Activated gamma-delta T cell (primary cell): ENCODE measurements at regions not wholly inside any gene's neighbourhood (a gene's known extent, or its start where the extent isn't known, plus 50 kb on each side); places are given as distances from the start of the nearest gene placed in this dataset.

ENCODE experiments used
- DNase-seq: peaks from one replicate; lab custom pipeline; 2025; lab: John Stamatoyannopoulos, UW

DNA sequence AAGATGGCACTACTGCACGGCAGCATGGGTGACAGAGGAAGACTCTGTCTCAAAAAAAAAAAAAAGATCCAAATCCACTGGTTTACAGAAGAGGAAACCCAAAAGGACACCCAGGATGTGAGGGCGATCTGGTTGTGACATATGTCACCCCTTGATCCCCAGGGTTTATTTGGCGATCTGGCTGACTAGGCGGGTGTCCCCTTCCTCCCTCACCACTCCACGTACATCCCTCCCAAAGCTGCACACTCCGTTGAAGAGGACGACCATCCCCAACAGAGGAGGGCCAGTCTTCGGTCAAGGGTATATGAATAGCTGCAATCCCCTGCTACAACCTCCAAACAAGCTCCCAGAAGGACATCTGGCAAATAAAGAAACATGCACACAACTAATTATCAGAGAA is 111.6 kb downstream of the HTR5A start:
- DNase-seq: no peak

DNA sequence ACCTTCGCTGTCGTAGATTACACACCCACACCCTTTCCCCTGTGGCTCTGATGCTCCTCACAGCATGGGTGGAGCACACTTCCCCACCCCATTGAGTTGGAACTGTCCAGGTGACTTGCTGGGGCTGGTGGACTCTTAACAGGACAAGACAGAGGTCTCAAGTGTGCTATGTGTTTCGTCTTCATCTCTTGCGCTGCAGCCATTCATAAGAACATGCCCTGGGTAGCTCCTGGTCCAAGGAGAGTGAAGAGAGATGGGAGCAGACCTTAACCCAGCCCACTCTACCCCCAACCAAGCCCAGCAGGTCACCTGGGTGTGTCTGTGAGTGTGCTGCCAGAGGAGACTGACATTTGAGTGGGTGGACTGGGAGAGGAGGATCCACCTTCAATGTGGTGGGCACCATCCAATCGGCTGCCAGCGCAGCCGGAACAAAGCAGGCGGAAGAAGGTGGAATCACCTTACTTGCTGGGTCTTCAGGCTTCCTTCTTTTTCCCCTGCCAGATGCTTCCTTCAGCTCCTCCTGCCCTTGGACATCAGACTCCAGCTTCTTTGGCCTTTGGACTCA is 112.4 kb downstream of the HTR5A start:
- no peak for DNase-seq

DNA sequence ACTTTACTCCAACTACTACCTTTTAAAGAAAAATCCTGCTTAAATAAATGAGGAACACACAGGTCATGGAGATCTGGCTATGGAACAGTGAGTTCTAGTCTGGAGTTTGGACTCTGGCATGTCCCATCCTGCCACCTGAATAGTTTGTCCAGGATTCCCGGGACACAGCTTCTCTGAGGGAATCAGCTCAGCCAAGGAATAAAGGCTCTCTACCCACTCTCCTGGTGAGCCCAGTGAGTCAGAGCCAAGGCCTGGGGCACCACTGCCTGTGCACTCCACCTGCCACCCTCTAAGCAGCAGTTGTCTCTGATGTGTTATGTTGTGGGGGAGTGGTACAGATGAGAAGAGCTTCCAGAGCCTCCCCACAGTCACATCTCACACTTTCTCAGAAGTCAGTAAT is 113.5 kb downstream of the HTR5A start:
- no peak for DNase-seq

DNA sequence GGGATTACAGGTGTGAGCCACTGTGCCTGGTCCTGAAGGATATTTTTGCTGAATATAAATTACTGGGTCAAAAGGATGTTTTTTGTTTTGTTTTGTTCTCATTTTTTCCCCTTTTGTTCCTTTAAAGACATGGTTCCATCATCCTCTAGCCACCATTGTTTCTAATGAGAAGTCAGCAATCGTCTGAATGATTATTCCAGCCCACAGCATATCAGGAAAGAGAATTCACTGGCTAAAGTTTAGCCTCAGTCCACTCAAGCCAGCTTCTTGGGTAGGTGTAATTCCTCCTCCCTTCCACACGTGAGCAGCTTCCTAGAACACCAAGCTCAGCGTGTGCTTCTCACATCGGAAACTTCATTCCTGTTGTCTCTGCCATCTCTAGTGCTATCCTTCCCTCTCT is 112.8 kb upstream of the INSIG1 start:
- no peak for DNase-seq

DNA sequence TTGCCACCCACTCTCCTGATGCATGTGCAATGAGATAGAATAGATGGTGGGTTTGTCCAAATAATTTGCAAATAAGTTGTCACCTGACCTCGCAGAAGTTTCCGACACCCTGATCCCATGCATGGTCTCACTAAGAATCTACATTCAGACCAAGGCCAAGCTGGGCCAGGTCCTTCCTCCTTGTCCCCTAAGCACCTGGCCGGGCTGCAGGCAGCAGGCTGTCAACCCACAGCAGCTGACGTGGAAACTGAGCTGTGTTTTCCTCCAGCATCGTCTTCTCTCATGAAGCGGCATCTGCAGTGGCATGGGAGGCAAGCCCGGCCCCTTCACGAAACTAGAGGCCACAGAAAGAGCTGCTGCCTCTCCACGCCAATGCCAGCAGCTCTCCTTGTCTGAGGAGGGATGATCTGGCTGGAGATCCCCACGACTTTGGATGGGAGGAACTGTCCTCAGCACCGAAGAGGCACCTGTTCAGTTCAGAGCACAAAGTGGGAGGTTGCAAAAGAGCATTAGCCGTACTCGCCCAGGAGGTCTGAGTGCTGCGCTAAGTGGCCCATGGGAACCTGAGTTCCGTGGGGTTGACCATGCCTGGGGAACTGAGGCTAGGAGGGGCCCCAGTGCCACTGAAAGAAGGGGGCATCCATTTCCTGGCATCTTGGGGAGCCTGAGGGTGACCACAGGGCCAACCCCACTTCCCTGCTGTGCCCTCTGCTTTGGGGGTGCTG is 110.5 kb upstream of the INSIG1 start:
- no peak for DNase-seq

DNA sequence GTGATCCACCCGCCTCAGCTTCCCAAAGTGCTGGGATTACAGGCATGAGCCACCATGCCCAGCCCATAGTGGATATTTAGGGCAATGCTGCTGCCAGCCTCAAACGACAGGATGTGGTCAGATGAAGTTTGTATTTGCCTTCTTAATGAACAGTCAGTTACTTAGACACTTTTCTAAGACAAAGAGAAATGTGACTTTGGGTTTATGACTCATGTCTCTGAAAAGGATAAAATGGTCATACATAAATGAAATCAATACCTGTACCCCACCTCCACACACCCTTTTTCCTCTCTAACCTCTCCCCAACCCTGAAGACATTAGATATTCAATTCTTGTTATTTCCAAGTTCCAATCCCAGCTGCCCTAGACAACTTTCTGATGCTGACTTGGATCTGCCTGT is 109.3 kb upstream of the INSIG1 start:
- DNase-seq: no peak

DNA sequence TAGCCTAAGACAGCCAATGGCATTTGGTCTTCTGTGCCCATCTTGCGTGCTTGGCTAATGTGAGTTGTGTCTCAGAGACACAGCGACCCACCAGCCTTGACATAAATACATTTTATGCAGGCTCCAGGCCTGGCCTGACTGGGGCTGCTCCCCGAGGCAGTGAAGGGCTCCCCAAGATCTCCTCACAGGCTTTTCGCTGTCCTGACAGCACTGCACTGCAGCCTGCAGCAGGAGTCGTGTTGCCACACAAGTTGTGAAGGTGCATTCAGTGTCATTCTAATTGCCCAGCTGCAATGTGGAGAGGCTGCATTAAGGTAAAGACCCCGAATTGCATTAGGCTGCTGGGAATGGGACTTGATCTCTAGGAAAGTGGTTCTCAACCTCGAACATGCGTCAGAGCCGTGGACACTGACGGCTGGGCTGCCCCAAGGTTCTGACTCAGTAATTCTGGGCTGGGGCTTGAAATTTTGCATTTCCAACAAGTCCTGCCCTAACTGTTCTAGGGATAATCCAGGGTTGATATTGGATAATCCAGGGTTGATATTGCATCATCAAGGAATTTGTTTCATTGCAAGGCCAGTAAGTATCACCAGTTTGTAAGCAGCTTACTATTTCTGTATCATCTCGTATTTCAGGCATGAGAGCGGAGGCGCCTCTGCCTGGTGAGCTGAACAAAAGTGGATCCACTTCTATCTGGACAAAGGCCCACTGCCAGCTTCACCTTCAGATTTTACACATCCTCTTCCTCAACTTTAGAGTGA is 108.7 kb upstream of the INSIG1 start:
- no peak for DNase-seq

DNA sequence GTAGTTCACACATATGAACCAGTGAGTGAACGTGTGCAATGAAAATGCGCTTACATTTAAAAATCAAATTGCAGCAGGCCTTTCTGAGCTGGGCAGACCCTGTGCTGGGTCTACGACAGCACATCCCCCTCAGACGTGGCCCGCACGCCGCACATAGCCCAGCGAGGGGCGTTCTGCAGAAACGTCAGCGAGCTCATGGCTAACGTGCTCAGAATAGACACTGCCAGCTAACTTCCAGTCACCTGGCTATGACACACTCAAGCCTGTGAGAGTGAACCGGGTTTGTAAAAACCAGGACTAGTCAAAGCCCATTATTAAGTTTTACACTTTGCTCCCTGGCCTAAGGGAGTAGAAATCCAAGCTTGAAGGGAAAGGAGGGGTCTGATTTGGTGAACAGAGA is 108.1 kb upstream of the INSIG1 start:
- DNase-seq: no peak

DNA sequence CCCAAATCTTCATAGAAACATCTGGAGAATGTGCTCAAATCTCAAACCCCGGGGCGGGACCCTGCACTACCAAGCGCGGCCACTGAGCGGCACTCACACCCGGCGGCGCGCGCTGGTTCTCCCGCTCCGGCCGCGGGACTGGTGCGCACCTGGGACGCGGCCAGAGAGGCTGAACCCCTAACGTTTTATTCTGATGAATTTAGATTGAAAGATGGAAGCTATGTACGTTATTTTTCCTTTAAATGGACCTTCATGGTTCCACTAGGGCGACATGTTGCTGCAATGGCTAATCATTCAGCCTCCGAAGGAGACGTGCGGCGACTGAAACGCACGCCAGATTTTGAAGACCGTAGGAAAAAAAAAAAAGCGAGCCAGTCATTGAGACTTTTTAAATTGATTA is 107.0 kb upstream of the INSIG1 start:
- DNase-seq: peak; percentile 27

DNA sequence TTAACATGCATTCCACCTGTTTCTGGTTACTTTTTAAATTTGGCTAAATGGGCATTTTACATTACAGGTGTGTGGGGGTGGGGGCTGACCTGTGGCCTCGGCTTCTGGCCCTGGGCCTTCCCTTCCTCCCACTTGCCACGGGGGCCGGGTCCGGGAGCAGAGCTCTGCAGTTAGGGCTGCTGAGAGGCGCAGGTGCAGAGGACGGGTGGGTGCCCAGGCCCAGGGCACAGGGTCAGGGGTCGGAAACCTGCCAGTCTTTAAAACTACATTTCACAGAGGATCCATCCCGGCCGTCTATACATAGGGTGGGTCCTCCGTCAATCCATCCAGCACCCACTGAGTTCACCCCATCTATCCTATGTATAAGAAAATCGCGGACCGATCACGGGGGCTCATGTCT is 106.5 kb upstream of the INSIG1 start:
- no peak for DNase-seq

DNA sequence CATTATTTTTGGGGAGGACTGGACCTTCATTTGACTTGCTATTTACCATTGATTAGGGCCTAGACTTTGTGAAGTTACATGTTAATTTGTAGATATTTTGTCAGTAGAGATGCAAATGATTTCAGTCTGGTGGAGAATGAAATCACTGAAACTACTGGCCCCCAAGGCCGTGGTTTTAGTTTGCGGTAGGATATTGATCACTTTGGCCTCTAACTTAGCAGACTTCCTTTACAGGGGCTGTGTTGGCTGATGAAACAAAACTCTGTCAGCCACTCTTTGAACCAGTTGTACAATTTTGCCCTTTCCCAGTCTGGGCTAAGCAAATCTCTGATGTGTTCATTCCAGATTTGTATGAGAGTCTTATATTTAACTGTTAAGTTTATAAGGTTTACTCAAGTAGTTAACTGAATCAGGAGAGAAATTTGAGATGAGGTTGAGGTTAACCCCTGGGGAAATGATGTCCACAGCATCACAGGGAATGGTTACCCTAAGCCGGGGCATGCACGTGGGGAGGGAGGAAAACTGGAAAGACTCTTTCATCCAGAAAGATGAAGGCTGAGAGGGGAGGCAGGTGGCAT is 105.7 kb upstream of the INSIG1 start:
- DNase-seq: no peak

DNA sequence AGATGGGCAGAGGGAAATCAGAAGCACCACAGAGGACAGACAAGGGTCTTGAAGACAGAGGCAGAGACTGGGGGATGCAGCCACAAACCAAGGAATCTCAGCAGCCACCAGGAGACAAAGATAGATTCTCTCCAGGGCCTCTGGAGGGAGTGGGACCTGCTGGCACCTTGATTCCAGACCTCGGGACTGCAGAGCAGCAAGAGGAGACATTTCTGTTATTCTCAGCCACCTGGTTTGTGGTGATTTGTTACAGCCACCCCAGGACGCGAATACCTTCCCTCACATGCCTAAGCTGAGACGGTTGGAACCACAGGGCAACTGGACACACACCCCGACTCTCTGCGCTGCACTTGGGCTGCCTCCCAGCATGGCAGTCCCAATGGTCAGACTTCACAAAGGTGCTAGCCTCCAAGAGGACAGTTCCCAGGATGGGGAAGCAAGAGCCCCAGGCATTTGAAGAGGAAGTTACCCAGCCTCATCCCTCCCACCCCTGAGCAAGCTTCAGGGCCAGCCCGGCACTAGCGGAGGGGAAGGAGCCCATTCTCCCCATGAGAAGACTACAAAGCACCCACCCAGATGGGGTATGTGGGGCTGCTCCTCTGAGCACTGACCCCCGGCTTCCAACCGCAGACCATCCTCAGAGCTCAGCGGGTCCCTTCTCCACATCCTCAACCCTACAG is 104.6 kb upstream of the INSIG1 start:
- no peak for DNase-seq

DNA sequence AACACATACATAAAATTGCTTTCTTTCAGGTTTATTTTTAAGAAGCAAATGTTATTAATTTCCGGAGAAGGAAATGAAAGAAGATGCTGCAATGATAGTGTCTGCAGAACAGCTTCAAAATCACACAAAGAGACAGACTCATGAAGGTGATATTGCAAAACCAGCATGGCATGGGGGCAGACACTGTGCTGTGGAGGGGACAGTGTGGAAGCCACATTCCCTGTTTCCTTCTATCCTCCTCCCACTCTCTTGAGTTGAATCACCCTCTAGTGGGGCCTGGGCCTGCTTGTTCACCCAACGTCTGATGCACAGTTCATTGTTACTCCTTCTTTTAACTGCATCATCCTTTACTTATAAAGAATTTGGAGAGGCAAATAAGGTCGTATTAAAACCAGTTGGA is 104.0 kb upstream of the INSIG1 start:
- no peak for DNase-seq

DNA sequence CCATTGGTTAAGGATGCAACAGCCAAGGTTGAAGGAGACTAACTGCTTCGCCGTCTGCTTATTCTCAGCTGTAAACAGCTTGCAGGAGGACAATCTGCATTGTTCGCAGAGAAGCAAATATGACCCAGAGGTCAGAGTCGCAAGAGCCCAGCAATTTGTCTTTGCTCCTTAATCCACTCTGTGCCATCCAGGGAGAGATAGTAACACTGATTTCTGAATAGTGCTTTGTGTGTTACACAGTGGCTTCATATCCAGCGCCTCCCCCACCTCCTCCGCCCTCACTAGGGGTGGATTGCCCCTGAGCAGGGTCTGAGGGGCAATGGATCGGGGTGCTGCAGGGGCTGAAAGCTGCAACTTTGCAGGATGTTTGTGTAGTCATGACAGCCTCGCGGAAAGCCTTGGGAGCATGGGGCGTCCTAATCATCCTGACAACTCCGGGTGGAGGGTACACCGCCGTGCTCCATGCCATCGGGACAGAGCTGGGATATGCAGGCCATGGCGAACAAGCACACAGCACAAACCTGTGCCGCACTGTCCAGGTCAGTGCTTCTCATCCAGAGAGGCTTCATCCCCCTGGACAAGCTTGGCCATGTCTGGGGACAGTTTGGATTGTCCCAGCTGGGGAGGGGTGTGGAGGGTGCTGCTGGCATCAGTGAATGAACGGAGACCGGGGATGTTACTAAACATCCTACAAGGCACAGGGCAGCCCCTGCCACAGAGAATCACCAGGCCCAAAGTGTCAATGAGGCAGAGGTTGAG is 103.1 kb upstream of the INSIG1 start:
- DNase-seq: no peak

DNA sequence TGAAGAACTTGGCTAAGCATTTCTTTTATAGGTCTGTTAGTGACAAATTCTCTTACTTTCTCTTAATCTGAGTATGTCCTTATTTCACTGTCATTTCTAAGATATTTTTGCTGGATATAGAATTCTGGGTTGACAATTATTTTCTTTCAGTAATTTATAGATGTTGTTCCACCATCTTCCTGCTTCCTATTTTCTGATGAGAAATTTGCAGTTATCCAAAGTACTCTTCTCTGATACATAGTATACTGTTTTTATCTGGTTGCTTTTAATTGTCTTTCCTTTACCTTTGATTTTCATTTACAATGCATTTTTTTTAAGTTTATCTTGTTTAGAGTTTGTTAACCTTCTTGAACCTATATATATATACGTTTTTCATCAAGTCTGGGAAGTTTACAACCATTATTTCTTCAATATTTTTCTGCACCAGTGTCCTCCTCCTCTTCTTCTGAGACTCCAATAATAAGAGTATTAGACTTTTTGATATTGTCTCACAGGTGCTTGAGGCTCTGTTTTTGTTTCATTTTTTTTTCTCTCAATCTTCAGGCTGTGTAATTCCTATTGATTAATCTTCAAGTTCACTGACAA is 101.6 kb upstream of the INSIG1 start:
- DNase-seq: no peak

DNA sequence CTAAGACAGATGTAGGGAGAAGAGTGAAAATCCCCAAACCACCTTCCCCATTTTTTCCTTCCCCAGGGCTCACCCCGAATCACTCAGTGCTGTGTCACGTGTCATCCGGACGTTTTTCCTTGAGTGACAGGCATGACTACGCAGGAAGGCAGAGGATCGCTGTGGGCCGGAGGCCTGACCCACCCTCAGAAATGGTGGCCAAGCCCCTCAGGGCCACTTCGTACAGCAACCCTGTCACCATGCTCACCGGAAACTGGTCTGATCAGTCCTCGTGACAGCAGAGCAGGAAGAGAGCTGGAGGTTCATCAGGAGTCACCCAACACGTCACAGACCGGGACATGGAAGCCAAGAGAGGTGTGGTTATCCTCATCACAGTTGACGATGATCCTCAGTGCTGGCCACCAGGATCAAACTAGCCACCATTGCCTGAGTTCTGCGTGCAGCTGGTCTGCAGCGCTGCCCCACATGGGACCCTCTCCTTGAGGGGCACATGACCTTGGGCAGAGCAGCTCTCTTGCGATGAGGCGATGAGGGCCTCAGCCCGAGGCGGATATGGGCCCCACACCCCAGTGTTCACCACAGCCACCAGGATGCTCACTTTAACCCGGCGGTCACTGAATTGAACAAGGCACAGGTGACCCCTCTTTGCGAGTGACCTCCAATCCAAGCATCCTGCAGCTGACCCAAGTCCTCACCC is 99.3 kb upstream of the INSIG1 start:
- no peak for DNase-seq

DNA sequence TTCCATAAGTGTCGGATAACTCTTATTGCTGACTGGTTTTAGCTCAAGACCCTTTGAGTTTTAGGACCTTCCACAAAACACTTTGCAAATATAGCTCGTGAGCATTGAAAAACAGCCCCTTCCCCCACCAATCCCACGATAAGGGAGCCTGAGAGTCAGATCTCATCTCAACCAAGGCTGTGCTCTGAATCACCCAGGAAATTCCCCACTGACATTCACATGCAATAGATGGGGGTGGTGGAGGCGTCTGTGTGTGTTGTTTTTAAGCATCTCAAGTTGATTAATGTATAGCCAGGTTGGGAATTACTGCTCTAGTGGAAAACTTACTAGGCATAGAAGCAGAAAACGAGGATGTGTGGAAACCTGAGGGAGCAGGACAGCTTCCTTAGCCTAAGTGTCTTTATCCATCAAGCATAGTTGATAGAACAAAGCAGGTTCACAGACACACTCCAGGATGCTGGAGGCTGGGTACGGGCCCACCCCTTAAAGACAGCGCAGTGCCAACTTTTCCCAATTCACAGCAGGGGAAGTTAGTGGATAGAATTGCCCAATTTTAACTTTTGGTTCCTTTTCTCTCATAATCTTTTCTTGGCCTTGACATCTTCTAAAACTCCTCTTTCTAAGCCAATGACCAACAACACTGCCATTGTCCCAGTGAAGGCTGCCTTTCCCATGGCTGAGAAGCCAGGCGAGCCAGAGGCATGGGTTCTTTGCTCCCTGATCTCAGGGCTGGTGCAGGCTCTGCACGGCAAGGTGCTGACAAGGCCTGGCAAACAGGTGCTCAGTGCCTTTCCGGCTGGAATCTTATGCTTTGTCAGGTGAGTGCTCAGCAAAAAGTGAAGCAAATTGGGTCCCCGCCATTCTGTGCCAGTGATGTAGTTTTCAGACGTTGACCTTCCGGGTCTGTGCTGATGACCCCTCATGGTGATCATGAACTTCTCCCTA is 98.5 kb upstream of the INSIG1 start:
- no peak for DNase-seq

DNA sequence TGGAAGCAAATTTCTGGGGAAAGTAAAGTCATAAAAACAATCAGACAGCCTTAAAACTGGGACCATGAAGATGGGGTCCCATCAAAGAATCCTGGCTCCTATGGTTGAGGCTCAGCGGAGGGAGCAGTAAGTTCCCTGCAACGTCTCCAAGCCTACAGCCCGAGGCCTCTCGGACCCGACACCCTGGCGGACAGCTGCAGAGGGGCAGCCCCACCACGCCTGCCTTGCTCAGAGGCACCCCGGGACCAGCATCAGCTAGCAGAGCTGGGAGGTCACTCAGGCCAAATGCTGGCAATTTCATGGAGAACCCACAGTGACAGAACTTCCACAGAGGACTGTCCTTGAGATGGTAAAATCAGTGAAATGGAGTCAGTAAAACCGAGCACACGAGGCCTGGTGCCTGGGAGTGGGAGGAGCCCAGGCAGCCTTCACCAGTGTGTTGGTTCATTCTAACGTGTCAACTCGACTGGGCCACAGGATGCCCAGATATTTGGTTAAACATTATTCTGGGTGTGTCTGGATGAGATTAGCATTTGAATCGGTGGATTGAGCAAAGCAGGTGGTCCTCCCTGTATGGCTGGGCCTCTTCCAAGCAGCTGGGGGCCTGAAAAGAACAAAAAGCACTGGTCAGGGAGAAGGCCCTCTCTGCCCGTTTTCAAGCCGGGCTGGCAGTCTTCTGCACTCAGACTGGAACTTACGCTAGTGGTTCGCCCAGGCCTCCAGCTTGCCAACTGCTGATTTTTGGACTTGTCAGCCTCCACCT is 96.2 kb upstream of the INSIG1 start:
- DNase-seq: no peak
